DND-41 (cell line): ENCODE measurements at regions not wholly inside any gene's neighbourhood (a gene's known extent, or its start where the extent isn't known, plus 50 kb on each side); places are given as distances from the start of the nearest gene placed in this dataset.

Experiments used
- ATAC-seq: fragments of 200-7000 bp; cut with Tn5 transposase; 3 replicates; pipeline ENCODE4 v1.9.1; 2021; ENCODE audit warnings: low read depth; ENCODE audit not compliant: insufficient read depth
- DNase-seq: peaks from one replicate; pipeline ENCODE4 v3.0.0-alpha.2; 2020
- H2AFZ ChIP-seq: 2 replicates; pipeline ENCODE4 v1.6.0; 2012; ENCODE audit warnings: low read depth, low read length
- H3K27ac ChIP-seq: 2 replicates; pipeline ENCODE4 v1.5.1; 2012; ENCODE audit warnings: low read length, inconsistent platforms
- H3K27me3 ChIP-seq: fragments of 200-600 bp; sonication (generic); 2 replicates; pipeline ENCODE4 v1.6.0; 2012; ENCODE audit warnings: low read length, mild to moderate bottlenecking, inconsistent platforms; ENCODE audit not compliant: insufficient read depth, poor library complexity
- H3K36me3 ChIP-seq: 2 replicates; pipeline ENCODE4 v1.5.1; 2012; ENCODE audit warnings: low read length, inconsistent platforms; ENCODE audit not compliant: insufficient read depth
- H3K4me1 ChIP-seq: 2 replicates; pipeline ENCODE4 v1.5.1; 2012; ENCODE audit warnings: mild to moderate bottlenecking, low read length; ENCODE audit not compliant: insufficient read depth
- H3K4me2 ChIP-seq: 2 replicates; pipeline ENCODE4 v1.6.0; 2012; ENCODE audit warnings: mild to moderate bottlenecking, moderate library complexity, low read length, inconsistent platforms; ENCODE audit not compliant: insufficient read depth
- H3K4me3 ChIP-seq, 2 experiments: fragments of 200-600 bp in 1 of 2; shearing (Covaris generic) in 1 of 2; 2 replicates each; pipeline ENCODE4 v1.5.1; 2012 to 2016; ENCODE audit warnings: inconsistent platforms in 2 of 2, low read length in 2 of 2, mild to moderate bottlenecking in 2 of 2, low read depth in 1 of 2, moderate library complexity in 1 of 2
- H3K79me2 ChIP-seq: 2 replicates; pipeline ENCODE4 v1.6.0; 2012; ENCODE audit warnings: low read length, inconsistent platforms; ENCODE audit not compliant: insufficient read depth
- H3K9ac ChIP-seq: 2 replicates; pipeline ENCODE4 v1.6.0; 2012; ENCODE audit warnings: low read depth, mild to moderate bottlenecking, inconsistent platforms, low read length, moderate library complexity
- H3K9me3 ChIP-seq: 2 replicates; pipeline ENCODE4 v1.5.1; 2012; ENCODE audit warnings: low read length, moderate library complexity, mild to moderate bottlenecking, inconsistent platforms; ENCODE audit not compliant: insufficient read depth, severe bottlenecking
- H4K20me1 ChIP-seq: 2 replicates; pipeline ENCODE4 v1.6.0; 2012; ENCODE audit warnings: low read length; ENCODE audit not compliant: insufficient read depth
- CTCF ChIP-seq: IDR thresholded peaks from 2 replicates; pipeline ENCODE4 v1.5.1; 2012; ENCODE audit warnings: borderline replicate concordance, low read length, moderate library complexity, mild to moderate bottlenecking; ENCODE audit not compliant: poor library complexity, severe bottlenecking; ENCODE audit errors: extremely low read depth
- EZH2 ChIP-seq: IDR thresholded peaks from 3 replicates; pipeline ENCODE4 v1.6.1; 2012; ENCODE audit warnings: borderline replicate concordance, low read depth, mild to moderate bottlenecking, moderate library complexity, low read length, inconsistent platforms; ENCODE audit not compliant: severe bottlenecking

DNA sequence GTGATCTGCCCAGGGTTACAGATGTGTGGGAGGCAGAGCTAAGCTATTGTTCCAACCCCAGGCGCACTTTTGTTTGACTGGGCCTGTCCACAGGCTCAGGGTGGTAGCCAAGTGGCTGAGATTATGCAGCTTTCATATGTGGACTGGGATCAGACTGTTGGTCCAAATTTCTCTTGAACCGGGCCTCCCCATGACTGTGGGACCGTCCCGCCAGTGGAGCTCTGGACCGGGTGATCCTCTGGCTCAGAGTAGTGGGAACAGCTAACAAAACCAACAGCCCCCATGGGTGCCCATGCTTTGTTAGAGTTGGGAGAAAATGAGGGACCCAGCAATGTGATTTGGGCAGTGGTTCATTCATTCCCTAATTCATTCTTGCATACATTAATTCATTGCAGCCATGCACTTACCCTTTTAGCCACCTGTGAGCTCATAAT, 86.8 kb upstream of the HS6ST1 start:
- H3K9ac ChIP-seq, result no peak overlapping the region
- DNase-seq, result no peak
- H3K9me3 ChIP-seq, result no peaks in the 10 kb centered on the region
- H3K79me2 ChIP-seq, result no peaks in the 10 kb centered on the region
- TF ChIP-seq CTCF (no peak), EZH2 (no peak)
- no peak overlapping the region for H3K4me3 ChIP-seq
- no peaks in the 10 kb centered on the region for H3K27me3 ChIP-seq
- no peaks in the 10 kb centered on the region for H3K36me3 ChIP-seq
- no peak for ATAC-seq
- H4K20me1 ChIP-seq, result no peaks in the 10 kb centered on the region
- H3K4me2 ChIP-seq, result no peak overlapping the region
- peaks cover 44% of the 10 kb centered on the region for H3K4me1 ChIP-seq
- H2AFZ ChIP-seq, result no peak overlapping the region
- no peak overlapping the region for H3K27ac ChIP-seq

DNA sequence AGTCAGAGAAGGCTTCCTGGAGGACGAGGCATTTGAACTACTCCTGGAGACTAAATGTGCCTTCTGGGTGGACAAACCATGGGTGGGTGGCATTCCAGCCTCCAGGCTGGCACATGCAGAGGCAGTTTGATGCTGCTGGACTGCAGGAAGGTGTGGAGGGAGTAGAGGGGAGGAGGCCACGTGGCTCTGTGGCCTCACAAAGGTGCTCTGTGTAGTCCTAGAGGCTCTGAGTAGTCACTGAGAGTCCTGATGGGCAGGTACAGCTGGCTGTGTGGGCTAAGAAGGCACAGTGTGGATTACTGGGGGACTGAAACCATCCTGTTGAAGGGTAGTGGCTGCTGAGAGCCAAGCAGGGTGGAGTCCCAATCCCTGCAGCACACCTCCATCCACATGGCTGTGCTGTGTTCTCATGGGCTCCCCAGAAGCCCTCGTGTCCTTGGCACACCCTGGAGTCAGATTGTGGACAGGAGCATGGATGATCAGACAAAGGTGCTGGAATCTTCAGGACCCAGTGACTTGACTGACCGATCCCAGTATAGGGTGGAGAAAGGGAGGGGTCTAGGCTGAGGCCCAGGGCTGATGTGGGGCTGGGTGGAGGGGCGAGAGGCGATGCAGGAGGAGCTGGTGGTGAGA, 87.4 kb upstream of the HS6ST1 start:
- H3K4me3 ChIP-seq, result no peak overlapping the region
- no peak overlapping the region for H3K9ac ChIP-seq
- TF ChIP-seq CTCF (no peak), EZH2 (no peak)
- no peaks in the 10 kb centered on the region for H3K79me2 ChIP-seq
- no peaks in the 10 kb centered on the region for H4K20me1 ChIP-seq
- no peaks in the 10 kb centered on the region for H3K27me3 ChIP-seq
- H2AFZ ChIP-seq, result no peak overlapping the region
- ATAC-seq (no peak), DNase-seq (no peak)
- no peaks in the 10 kb centered on the region for H3K36me3 ChIP-seq
- H3K9me3 ChIP-seq, result no peaks in the 10 kb centered on the region
- H3K4me1 ChIP-seq, result peaks cover 44% of the 10 kb centered on the region
- no peak overlapping the region for H3K4me2 ChIP-seq
- no peak overlapping the region for H3K27ac ChIP-seq

DNA sequence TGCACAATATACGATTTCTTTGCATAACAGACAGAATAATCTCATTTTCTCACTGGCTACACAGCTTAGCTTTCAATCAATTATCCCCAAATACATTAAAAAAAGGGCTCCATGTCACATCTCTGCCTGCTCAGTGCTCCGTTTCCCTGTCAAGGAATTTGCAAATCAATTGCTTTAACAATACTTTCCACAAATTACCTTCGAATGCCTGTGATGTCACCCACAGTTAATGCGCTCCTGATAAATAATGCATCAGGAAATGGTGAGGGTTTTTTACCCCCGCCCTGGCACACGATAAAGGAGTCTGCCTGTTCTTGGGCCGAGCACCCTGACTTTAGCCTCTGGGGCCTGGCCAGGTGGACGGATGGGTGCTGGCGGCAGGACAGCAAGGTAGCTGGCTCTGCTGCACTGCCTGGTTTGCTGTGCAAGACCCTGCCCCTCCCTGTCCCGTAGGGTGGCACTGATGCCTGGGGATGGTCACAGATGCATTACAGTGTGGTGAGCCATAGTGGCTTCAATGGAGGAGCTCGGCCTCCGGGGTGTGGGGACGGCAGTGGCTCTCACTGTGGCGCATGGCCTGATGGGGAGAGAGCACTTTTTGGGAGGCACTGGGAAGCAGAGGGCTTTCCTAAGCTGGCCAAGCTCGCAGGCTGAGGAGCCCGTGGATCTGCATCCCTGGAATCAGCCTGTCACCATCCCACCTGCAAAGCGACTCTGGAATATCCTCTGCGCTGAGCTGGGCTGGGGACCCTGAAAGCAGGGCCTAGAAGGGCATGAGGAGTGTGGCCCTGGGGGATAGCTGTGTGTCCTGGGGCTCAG, 88.3 kb upstream of the HS6ST1 start:
- Histone ChIP-seq H3K9me3 (no peaks in the 10 kb centered on the region), H3K27me3 (no peaks in the 10 kb centered on the region), H3K4me2 (no peak overlapping the region), H3K9ac (no peak overlapping the region), H4K20me1 (no peaks in the 10 kb centered on the region), H3K4me1 (peaks cover 53% of the 10 kb centered on the region), H3K4me3 (no peak overlapping the region), H3K36me3 (no peaks in the 10 kb centered on the region), H2AFZ (no peak overlapping the region), H3K27ac (0 out of 2 replicates have a peak overlapping the region, but pooled peaks have one; percentile 8), H3K79me2 (no peaks in the 10 kb centered on the region)
- DNase-seq (no peak), ATAC-seq (no peak)
- TF ChIP-seq EZH2 (no peak), CTCF (no peak)
